ENCODE measurements at regions not wholly inside any gene's neighbourhood (a gene's known extent, or its start where the extent isn't known, plus 50 kb on each side); places are given as distances from the start of the nearest gene placed in this dataset.

GRCh38 chr2:16392647-16393499 is 272.8 kb downstream of the CYRIA start:
- TF ChIP-seq SP2 (IDR thresholded peaks at IDR 0.05; ENCODE audit: low read length): no peak
- TF ChIP-seq, protein P1, sequence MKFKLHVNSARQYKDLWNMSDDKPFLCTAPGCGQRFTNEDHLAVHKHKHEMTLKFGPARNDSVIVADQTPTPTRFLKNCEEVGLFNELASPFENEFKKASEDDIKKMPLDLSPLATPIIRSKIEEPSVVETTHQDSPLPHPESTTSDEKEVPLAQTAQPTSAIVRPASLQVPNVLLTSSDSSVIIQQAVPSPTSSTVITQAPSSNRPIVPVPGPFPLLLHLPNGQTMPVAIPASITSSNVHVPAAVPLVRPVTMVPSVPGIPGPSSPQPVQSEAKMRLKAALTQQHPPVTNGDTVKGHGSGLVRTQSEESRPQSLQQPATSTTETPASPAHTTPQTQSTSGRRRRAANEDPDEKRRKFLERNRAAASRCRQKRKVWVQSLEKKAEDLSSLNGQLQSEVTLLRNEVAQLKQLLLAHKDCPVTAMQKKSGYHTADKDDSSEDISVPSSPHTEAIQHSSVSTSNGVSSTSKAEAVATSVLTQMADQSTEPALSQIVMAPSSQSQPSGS (IDR thresholded peaks at IDR 0.05; ENCODE audit: low read length): no peak

Data from H1 (cell line).